ENCODE measurements at regions not wholly inside any gene's neighbourhood (a gene's known extent, or its start where the extent isn't known, plus 50 kb on each side); places are given as distances from the start of the nearest gene placed in this dataset.

DNA sequence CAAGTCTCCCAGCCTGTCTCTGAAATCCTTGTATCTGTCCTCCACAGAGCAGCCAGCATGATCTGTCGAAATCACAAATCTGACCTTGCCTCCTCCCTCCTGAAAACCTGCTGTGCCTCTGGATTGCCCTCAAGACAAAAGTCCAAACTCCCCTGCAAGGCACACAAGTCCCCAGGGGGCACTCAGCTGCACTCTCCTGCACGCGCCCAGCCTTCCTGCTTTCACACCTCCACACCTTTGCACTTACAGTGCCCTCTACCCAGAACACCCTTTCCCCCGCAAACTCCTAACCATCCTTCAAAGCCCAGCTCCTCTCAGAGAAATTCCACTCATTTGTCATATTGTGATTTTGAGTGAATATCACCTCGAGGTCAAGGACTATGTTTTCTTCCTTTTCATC is 83.4 kb upstream of the TOP1 start:
- no peak overlapping the region for H3K4me3 ChIP-seq (ENCODE audit: low read depth, low read length)
- TF ChIP-seq, protein P1, sequence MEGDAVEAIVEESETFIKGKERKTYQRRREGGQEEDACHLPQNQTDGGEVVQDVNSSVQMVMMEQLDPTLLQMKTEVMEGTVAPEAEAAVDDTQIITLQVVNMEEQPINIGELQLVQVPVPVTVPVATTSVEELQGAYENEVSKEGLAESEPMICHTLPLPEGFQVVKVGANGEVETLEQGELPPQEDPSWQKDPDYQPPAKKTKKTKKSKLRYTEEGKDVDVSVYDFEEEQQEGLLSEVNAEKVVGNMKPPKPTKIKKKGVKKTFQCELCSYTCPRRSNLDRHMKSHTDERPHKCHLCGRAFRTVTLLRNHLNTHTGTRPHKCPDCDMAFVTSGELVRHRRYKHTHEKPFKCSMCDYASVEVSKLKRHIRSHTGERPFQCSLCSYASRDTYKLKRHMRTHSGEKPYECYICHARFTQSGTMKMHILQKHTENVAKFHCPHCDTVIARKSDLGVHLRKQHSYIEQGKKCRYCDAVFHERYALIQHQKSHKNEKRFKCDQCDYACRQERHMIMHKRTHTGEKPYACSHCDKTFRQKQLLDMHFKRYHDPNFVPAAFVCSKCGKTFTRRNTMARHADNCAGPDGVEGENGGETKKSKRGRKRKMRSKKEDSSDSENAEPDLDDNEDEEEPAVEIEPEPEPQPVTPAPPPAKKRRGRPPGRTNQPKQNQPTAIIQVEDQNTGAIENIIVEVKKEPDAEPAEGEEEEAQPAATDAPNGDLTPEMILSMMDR (conservative IDR thresholded peaks at IDR 0.05; ENCODE audit: low read depth, low read length): no peak
- no peak for DNase-seq (ENCODE audit: low read depth)

DNA sequence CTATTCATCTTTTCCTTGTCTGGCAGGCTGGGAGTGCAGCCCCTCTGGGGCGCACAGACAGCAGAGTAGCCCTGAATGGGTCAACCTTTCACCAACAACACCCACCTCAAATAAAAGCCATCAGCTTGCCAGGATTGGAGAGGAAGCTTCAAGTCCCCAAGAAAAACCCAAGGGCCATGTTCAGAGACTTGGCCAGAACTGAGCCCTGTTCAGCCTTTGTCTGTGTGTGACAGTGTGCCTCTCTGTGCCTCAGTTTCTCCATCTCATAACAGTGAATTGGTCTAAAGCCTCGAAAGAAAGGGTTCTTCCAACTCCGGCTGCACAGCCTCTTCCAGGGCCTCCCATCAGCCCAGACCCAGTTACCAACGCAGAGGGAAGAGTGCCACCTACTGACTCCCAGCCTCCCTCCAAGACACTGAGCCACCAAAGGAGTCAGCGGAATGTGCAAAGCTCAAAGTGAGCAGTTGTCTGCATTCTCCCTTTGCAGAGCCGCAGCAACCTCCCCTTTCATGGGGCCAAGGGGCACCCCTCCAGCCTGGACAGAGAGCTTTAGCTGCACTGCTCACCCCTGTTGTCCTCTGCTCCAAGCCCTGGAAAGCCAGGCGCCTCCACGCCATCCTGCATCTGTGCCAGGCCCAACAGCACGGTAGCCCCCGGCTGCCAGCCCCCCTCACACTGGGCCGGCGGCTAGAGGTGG is 82.7 kb upstream of the TOP1 start:
- TF ChIP-seq, protein P1 (conservative IDR thresholded peaks at IDR 0.05; ENCODE audit: low read depth, low read length): peak; percentile 96
- peak; percentile 88 for DNase-seq (ENCODE audit: low read depth)
- no peak overlapping the region for H3K4me3 ChIP-seq (ENCODE audit: low read depth, low read length)

DNA sequence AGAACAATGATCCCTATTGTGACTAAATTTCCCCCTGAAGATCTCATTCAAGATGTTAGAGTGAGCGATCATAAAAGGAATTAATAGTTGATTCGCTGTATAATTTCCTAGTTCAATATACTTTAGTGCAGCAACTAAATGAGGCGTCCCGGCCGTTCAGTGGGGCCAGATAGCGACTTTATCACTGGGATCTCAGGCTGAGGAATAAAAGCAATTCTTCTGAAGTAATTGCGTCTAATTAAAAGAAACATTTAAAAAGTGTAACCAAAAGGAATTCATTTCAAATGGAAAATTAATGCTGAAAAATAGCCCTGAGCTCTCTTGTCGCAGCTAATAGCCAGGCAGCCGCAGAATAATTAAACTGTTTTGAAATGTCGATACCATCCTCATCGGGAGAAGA is 82.2 kb upstream of the TOP1 start:
- no peak overlapping the region for H3K4me3 ChIP-seq (ENCODE audit: low read depth, low read length)
- no peak for DNase-seq (ENCODE audit: low read depth)
- TF ChIP-seq, protein P1 (conservative IDR thresholded peaks at IDR 0.05; ENCODE audit: low read depth, low read length): no peak

DNA sequence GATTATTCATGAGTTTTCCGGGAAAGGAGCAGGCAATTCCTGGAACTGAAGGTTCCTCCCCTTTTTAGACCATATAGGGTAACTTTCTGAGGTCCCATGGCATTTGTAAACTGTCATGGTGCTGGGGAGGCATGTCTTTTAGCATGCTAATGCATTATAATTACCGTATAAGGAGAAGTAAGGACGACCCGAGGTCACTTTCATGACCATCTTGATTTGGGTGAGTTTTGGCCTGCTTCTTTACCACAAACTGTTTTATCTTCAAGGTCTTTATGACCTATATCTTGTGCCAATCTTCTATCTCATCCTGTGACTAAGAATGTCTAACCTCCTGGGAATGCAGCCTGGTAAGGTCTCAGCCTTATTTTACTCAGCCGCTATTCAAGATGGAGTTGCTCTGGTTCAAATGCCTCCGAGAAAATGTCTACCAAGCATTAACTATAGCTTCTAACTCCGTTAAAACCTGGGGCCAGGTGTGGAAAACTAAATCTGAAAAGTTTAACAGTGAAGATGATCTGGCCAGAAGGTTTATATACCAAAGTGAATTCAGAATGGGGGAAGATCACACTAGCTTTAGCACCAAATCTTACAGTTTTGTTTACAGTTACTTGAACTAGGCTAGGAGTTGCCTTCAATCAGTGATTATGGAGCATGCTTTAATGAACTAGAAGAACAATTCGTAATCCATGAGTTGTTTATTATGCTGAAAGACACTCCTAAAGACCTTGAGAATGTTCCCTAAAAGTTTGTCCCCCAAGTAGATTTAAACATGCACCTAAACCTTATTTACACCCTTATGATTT is 80.0 kb upstream of the TOP1 start:
- no peak overlapping the region for H3K4me3 ChIP-seq (ENCODE audit: low read depth, low read length)
- DNase-seq (ENCODE audit: low read depth): no peak
- TF ChIP-seq, protein P1 (conservative IDR thresholded peaks at IDR 0.05; ENCODE audit: low read depth, low read length): no peak

DNA sequence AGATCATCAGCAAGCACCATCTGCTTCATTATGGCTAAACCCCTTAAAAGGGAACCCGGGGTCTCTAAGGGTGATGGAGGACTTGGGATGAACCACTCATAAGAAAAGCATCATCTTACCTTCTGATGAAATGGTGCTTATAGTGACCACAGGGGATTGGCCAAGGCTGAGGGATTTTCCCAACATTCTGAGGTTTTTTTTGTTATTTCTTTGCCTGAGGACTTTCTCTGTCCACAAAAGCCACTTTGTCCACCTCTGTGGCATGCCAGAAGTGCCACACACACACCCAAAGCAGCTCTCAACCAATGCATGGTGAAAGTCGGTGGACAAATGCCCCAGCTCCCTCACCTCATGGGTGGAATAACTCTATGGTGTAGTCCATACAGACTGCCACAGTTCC is 79.3 kb upstream of the TOP1 start:
- H3K4me3 ChIP-seq (ENCODE audit: low read depth, low read length): no peak overlapping the region
- TF ChIP-seq, protein P1 (conservative IDR thresholded peaks at IDR 0.05; ENCODE audit: low read depth, low read length): no peak
- no peak for DNase-seq (ENCODE audit: low read depth)

DNA sequence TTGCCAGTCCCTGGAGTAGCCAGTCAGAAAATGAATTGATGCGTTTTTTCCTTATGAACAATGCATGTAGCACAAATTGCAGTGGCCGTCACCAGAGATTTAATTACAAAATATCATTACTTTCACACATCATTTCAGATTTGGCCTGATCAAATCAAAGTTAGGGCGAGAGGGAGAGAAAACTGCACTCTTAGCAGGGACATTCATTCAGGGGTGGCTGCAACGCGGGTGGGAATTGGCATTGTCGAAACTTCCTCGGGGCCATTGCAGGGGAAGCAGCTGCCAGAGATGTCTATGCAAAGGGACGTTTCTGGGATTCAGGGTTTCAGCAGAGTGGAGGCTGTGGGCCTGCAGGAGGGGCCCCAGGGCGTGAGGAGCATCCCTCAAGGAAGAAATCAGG is 76.5 kb upstream of the TOP1 start:
- no peak for DNase-seq (ENCODE audit: low read depth)
- TF ChIP-seq, protein P1 (conservative IDR thresholded peaks at IDR 0.05; ENCODE audit: low read depth, low read length): no peak
- H3K4me3 ChIP-seq (ENCODE audit: low read depth, low read length): no peak overlapping the region
